Hematopoietic multipotent progenitor cell treated with erythropoietin and hydrocortisone succinate and interleukin-3 and kit ligand, for 6 days (in vitro differentiated cells): ENCODE measurements at regions not wholly inside any gene's neighbourhood (a gene's known extent, or its start where the extent isn't known, plus 50 kb on each side); places are given as distances from the start of the nearest gene placed in this dataset.
"Not testable (repeated sequence)": the region's sequence is repeated elsewhere in the genome, so short reads cannot be mapped to it uniquely, and the experiment has no call there.

ENCODE experiments used
- DNase-seq: peaks from one replicate; pipeline ENCODE4 v3.0.0-alpha.2; 2015

DNA sequence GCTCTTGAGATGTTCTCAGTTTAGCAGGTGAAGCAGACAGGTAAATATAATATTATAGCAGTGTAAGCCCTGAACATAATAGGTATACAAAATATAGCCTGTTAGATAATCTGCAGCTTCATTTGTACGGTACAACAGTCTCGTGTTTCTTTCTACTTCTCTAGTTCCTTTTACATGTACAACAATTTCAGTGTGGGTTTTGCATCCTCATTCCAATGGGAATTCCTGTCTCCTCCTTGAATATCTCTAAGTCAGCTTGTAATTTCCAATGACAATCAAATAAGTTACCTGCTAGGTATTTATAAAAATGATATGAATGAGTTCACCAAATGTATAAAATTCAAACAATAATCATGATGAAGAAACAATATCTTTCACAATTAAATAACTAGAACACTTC, 330.0 kb upstream of the RND3 start:
- DNase-seq = no peak

DNA sequence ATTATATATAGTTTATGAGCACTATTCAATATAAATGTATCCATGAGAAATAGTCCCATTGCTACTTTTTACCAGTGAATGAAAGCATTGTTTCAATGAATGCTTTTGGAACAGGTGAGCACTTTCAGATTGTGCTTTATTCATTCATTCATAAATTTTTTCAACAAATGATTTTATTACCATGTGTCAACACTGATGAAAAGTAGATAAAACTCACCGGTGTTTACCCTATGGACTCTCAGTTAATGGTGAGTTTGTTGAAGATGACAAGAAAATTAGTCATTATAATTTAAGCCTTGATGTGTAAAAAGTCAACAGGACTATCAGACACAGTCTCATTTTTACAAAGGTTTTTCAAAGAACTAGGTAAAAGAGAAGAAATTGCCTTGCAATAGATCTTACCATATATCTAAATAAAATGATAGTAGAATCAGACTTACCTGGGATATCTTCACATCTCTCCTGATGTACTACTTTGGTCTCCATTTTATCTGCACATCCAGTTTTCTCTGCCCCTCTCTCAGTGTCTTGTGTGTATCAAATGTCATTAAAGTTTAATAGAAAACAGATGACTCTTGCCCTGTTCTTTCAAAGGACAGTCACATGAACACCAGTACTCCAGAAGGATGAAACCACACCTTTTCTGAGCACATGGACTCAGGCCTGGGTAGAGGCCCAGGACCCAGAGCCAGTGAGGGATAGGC, 325.3 kb upstream of the RND3 start:
- no peak for DNase-seq

DNA sequence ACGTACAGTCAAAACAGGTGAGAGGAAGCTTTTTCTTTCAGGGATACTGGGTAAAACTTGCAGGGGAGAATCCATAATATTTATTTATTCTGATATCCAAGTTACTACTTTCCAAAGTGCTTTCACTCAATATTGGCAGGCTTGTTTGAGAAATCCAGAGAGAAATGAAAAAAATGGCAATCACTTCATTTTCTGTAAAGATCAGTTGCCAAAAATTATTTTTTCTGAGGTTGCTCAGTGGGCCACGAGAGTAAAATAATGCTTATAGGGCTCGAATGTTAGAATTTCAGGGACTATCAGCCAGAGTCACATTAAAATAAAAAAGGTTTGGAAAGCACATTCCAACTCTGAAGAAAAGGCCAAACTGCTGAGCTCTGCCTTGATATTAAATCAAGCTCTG, 324.6 kb upstream of the RND3 start:
- no peak for DNase-seq

DNA sequence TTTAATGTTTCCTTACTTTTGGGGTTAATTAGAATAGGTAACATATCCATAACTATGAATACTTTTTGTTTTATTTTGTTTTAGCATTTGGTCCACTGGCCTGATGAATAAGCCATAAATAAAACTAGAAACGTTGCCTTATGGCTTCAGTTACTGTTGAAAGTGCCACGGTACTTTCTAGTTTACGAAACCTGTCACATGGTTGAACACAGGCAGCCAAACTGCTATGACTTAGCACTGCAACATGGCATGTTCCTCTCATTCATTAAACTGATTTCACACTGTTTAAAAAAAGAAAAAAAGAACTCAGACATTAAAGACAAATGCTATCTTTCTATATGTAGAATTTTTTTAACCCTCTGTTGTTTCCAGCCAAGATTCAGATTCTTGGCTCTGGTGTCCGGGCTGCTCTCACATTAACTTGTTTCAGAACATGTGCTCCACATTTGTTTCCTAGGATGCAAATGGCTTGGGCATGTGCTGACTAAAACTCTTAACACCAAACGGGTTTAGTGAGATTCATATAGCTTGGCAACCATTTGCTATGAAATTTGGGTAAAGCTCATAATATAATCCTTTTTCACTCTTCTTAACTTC, 323.9 kb upstream of the RND3 start:
- peak; percentile 3 for DNase-seq

DNA sequence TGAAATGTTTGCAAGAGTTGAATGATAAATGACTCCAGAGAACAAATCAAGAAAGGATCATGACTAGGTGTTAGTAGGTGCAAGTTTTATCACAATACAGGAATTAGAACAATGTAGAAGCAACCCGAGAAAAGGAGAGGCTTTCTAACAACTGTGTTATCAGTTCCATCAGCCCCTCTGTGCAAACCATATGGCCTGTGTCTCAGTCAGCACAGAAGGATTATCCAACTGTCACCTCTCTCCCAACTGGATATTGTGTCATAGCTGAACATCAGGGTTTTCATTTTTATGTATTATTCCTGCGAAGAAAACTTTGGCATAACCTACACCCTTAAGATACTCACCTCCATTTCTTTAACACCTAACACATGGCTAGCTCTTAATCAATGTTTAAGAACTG, 321.6 kb upstream of the RND3 start:
- no peak for DNase-seq

DNA sequence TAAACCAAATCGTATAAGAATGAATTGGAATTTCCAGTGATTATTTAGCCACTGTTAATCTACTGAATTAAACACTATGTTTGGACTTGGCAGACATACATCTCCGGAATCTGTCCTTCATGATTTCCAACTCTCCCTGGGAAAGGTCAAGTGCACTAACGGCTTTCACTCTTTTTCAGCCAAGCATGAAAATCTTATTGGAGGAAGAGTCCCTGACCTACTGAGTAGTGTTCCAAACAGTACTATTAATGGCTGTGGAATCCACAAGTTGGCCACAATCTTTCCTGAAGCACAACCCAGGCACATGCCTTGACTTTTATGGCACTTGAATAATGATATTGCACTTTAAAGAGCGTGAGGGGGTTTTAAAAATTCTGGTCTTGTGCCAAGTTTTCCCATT, 318.9 kb upstream of the RND3 start:
- no peak for DNase-seq

GRCh38 chr2:150803689-150804398, 316.4 kb upstream of the RND3 start:
- no peak for DNase-seq

GRCh38 chr2:150802635-150803034, 315.2 kb upstream of the RND3 start:
- DNase-seq = no peak

DNA sequence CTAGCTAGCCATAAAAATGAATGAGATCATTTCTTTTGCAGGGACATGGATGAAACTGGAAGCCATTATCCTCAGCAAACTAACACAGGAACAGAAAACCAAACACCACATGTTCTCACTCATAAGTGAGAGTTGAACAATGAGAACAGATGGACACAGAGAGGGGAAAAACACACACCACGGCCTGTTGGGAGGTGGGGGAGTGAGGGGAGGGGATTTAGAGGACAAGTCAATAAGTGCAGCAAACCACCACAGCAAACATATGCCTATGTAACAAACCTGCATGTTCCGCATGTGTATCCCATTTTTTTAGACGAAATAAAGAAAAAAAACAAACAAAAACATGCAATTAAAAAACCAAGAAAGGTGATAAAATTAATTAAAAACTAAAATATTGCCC, 308.8 kb upstream of the RND3 start:
- DNase-seq = not testable (repeated sequence)

DNA sequence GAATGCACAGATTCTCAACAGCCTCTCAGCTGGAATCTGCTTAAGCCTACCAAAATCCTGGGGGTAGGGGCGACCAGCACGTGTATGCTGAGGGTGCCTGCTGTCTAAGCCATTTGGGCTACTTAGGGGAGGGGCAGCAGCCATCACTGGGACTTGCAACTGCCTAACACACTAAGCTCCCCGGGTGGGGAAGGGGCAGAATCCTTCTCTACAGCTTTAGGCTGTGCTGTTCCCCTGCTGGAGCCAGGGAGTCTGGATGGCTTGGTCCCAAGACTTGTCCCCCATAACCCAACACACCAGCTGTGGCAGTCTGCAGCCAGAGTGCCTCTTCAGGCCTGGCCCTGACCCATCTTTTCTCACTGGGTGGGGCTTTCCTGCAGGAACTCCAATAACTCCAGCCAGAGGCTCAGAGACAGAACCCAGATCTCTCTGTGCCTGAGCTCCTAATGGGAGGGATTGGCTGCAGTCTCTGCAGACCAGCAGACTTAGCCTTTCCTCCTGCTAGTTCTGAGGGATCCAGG, 305.4 kb upstream of the RND3 start:
- no peak for DNase-seq

DNA sequence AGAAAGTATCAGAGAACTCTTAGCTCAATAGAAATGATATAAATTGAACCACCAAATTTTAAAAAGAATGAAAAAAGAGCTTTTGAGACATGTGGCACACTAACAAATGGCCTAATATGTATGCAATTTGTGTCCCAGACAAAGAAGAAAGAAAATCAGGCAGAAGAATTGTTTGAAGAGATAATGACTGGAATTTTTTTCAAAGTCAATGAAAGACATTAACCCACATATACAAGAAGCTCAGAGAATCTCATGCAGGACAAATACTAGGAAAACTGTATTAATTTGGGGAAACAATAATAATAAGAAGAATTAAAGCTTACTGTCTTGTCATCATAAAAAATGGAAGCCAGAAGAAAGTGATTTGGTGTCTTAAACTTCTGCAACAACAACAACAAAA, 304.1 kb upstream of the RND3 start:
- no peak for DNase-seq

GRCh38 chr2:150789376-150789905, 302.0 kb upstream of the RND3 start:
- DNase-seq = no peak

GRCh38 chr2:150788426-150789140, 301.1 kb upstream of the RND3 start:
- no peak for DNase-seq

- no peak for DNase-seq
Measured at GRCh38 chr2:150787353-150788093, 300.1 kb upstream of the RND3 start.

DNA sequence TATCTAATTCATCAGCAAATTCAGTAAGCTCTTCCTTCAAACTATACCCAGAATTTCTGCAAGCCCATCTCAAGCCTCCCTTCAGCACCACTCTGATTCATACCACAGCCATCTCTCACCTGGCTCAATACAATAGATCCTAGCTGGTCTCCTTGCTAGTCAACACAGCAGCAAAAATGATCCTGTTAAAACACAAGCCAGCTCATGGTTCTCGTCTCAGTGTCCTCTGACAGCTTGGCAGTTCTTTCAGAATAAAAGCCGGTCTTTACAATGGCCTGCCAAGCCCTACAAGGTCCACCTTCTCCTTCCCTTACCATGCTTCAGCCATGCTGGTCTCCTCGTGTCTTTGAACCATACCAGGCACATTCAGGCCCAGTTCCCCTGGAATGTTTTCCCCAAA, 296.9 kb upstream of the RND3 start:
- no peak for DNase-seq

GRCh38 chr2:150783896-150784295, 296.4 kb upstream of the RND3 start:
- no peak for DNase-seq

- DNase-seq = no peak
Measured at GRCh38 chr2:150783015-150783414, 295.5 kb upstream of the RND3 start.

- DNase-seq = no peak
Measured at GRCh38 chr2:150782613-150783012, 295.1 kb upstream of the RND3 start.

GRCh38 chr2:150781142-150781541, 293.7 kb upstream of the RND3 start:
- DNase-seq = no peak

DNA sequence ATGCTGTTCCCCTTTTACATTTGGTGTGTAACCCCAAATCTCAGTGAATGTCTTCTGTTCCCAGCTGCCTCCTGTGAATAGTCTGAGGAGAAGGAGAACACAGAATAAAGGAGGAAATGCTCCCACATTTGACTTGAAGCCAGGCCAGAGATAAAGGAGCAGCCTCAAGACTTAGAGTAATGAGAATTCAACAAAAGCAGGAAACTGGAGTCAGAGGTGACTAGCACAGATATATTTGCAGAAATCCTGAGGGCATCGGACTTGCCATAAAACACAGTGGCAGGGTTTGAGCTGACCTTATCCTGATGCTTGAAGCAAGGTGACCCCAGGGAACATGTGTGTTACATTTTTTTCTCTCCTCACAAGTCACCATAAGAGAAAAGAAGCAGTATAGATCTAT, 291.4 kb upstream of the RND3 start:
- no peak for DNase-seq

DNA sequence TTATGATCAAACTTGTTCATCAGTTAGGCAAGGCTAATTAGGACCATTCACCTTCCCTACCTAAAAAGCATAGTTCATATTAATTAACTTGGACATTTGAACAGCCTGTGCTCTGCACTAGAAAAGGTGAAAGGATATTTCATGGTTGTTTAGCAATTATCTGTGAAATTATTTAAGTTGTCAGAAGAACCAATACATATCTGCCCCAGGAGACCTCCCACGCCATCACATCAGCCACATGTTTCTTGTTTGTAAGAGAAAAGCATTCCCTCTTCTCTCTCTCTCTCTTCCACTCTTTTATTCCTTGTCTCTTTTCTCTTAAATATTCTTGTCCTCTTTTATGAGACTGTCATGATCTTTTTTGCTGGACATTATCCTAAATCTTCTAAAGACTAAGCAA, 282.0 kb upstream of the RND3 start:
- no peak for DNase-seq

- DNase-seq = no peak
Measured at GRCh38 chr2:150767991-150768746, 280.7 kb upstream of the RND3 start.
